ENCODE measurements at regions not wholly inside any gene's neighbourhood (a gene's known extent, or its start where the extent isn't known, plus 50 kb on each side); places are given as distances from the start of the nearest gene placed in this dataset.

- Histone ChIP-seq H3K4me2 (ENCODE audit: low read depth, low read length) (no peak overlapping the region), H4K20me1 (ENCODE audit: insufficient read depth, low read length) (no peaks in the 10 kb centered on the region), H3K4me1 (ENCODE audit: insufficient read depth, low read length) (no peaks in the 10 kb centered on the region), H3K27me3 (ENCODE audit: control insufficient read depth in 1 of 2, insufficient read depth in 2 of 2, low read length in 2 of 2) (no peaks in the 10 kb centered on the region), H3K4me3 (replicated peaks in 1 of 3; ENCODE audit: insufficient read depth in 1 of 3, low read depth in 2 of 3, low read length in 3 of 3) (no peak overlapping the region), H3K36me3 (replicated peaks in 1 of 2; ENCODE audit: control insufficient read depth in 1 of 2, insufficient read depth in 2 of 2, low read length in 2 of 2) (no peaks in the 10 kb centered on the region), H3K9ac (ENCODE audit: insufficient read depth, low read depth, low read length) (no peak overlapping the region), H3K79me2 (ENCODE audit: insufficient read depth, low read length) (no peaks in the 10 kb centered on the region), H3K9me3 (ENCODE audit: low read length) (no peaks in the 10 kb centered on the region), H3K27ac (ENCODE audit: extremely low read length, insufficient read depth, low read length) (no peak overlapping the region), H2AFZ (ENCODE audit: low read length) (no peak overlapping the region)
- 18% methylated on average over 2 of the region's 2 CpGs for WGBS (ENCODE audit: low lambda C conversion rate)
- no TSS peak for BruUV-seq (replicated peaks)
- POLR2A ChIA-PET, result no interaction called here
- intact Hi-C loops (cut with micrococcal nuclease; ENCODE audit: unreplicated experiment), result no loop called here
- in situ Hi-C loops (cut with HindIII; ENCODE audit: extremely low pct_ligation_motif_present, low pct_unique_long_range_greater_than_20kb), result loop anchor here (5.0 to 10.0 kb wide), 2 partner anchors 193 to 280 kb away; no protein-coding TSS in a partner anchor
- DNase-seq (ENCODE audit: low spot score), result no peak
- TF ChIP-seq CENPX (CRISPR knock-in tag; IDR thresholded peaks at IDR 0.05) (no peak), JARID2 (CRISPR knock-in tag; IDR thresholded peaks at IDR 0.05; ENCODE audit: insufficient replicate concordance) (no peak), ZNF232 (CRISPR knock-in tag; IDR thresholded peaks at IDR 0.05; ENCODE audit: borderline replicate concordance) (no peak), ZNF20 (CRISPR knock-in tag; IDR thresholded peaks at IDR 0.05) (no peak), TAF15 (IDR thresholded peaks at IDR 0.05; ENCODE audit: low read depth, low read length, poor library complexity, severe bottlenecking) (no peak), ZNF572 (CRISPR knock-in tag; IDR thresholded peaks at IDR 0.05) (no peak), CREBL2 (CRISPR knock-in tag; IDR thresholded peaks at IDR 0.05; ENCODE audit: borderline replicate concordance) (no peak), MZF1 (CRISPR knock-in tag; IDR thresholded peaks at IDR 0.05; ENCODE audit: borderline replicate concordance) (no peak), MBNL3 (CRISPR knock-in tag; conservative IDR thresholded peaks at IDR 0.05) (no peak), ZNF616 (CRISPR knock-in tag; IDR thresholded peaks at IDR 0.05; ENCODE audit: low read depth) (no peak), ZBTB44 (CRISPR knock-in tag; IDR thresholded peaks at IDR 0.05) (no peak), ADNP (CRISPR knock-in tag; IDR thresholded peaks at IDR 0.05) (no peak), ZNF567 (CRISPR knock-in tag; IDR thresholded peaks at IDR 0.05; ENCODE audit: borderline replicate concordance) (no peak), NR2F1 (CRISPR knock-in tag; IDR thresholded peaks at IDR 0.05) (no peak), GABPB1 (CRISPR knock-in tag; IDR thresholded peaks at IDR 0.05) (no peak), SAP130 (CRISPR knock-in tag; IDR thresholded peaks at IDR 0.05; ENCODE audit: low read depth) (no peak), ZNF775 (CRISPR knock-in tag; IDR thresholded peaks at IDR 0.05; ENCODE audit: borderline replicate concordance) (no peak)
- TF ChIP-seq, protein P1, sequence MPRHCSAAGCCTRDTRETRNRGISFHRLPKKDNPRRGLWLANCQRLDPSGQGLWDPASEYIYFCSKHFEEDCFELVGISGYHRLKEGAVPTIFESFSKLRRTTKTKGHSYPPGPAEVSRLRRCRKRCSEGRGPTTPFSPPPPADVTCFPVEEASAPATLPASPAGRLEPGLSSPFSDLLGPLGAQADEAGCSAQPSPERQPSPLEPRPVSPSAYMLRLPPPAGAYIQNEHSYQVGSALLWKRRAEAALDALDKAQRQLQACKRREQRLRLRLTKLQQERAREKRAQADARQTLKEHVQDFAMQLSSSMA (CRISPR knock-in tag; IDR thresholded peaks at IDR 0.05), result no peak
- TF ChIP-seq, protein P2, sequence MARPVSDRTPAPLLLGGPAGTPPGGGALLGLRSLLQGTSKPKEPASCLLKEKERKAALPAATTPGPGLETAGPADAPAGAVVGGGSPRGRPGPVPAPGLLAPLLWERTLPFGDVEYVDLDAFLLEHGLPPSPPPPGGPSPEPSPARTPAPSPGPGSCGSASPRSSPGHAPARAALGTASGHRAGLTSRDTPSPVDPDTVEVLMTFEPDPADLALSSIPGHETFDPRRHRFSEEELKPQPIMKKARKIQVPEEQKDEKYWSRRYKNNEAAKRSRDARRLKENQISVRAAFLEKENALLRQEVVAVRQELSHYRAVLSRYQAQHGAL (CRISPR knock-in tag; IDR thresholded peaks at IDR 0.05; ENCODE audit: not compliant biosample characterization), result no peak
- no peak for FAIRE-seq
- CTCF ChIA-PET (ENCODE audit: low intra/inter-chr PET ratio, low total read pairs), result no interaction called here
- no peak for ATAC-seq
Observed at GRCh38 chr16:82224821-82225220, 54.8 kb upstream of the MPHOSPH6 start.
